ENCODE measurements at regions not wholly inside any gene's neighbourhood (a gene's known extent, or its start where the extent isn't known, plus 50 kb on each side); places are given as distances from the start of the nearest gene placed in this dataset.

DNA sequence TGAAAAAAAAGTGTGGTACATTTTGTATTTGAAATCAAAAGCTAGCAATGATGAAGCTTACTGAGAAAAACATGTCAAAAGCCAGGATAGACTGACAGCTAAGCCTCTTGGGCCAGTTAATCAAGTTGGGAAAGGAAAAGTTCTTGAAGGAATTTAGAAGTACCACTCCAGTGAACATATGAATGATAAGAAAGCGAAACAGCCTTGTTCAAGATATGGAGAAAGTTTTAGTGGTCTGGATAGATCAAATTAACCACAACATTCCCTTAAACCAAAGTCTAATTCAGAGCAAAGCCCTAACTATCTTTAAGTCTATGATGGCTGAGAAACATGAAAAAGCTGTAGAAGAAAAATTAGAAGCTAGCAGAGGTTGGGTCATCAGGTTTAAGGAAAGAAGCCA, 268.3 kb downstream of the PDHA2 start:
- no peak for TF ChIP-seq POLR2A (IDR thresholded peaks at IDR 0.05)
- TF ChIP-seq, protein P1, sequence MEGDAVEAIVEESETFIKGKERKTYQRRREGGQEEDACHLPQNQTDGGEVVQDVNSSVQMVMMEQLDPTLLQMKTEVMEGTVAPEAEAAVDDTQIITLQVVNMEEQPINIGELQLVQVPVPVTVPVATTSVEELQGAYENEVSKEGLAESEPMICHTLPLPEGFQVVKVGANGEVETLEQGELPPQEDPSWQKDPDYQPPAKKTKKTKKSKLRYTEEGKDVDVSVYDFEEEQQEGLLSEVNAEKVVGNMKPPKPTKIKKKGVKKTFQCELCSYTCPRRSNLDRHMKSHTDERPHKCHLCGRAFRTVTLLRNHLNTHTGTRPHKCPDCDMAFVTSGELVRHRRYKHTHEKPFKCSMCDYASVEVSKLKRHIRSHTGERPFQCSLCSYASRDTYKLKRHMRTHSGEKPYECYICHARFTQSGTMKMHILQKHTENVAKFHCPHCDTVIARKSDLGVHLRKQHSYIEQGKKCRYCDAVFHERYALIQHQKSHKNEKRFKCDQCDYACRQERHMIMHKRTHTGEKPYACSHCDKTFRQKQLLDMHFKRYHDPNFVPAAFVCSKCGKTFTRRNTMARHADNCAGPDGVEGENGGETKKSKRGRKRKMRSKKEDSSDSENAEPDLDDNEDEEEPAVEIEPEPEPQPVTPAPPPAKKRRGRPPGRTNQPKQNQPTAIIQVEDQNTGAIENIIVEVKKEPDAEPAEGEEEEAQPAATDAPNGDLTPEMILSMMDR (IDR thresholded peaks at IDR 0.05): no peak
- TF ChIP-seq EP300 (IDR thresholded peaks at IDR 0.05): no peak
- TF ChIP-seq POLR2AphosphoS5 (IDR thresholded peaks at IDR 0.05): no peak

All from suprapubic skin (tissue), 4 donors.